PC-9 (cell line): ENCODE measurements at regions not wholly inside any gene's neighbourhood (a gene's known extent, or its start where the extent isn't known, plus 50 kb on each side); places are given as distances from the start of the nearest gene placed in this dataset.

Experiments
- BruUV-seq: library from RNA; stranded (reverse); fragments of 400-500 nt; replicated peaks from 2 replicates; lab custom pipeline; 2021; lab: Mats Ljungman, UMichigan
- CTCF ChIA-PET: fragments of 300-600 bp; sonication (Branson Sonifier 250); formaldehyde crosslinking; loops from one replicate; lab custom pipeline; 2022; ENCODE audit warnings: antibody characterized with exemption; lab: Charles Lee
- POLR2A ChIA-PET: fragments of 300-600 bp; sonication (Branson Sonifier 250); formaldehyde crosslinking; loops from one replicate; lab custom pipeline; 2022; ENCODE audit warnings: antibody characterized with exemption; ENCODE audit not compliant: unreplicated experiment; lab: Charles Lee
- DNase-seq, 2 experiments: peaks; one replicate each; pipeline versions ENCODE4 v3.0.0 to v3.0.0-alpha.2; 2015 to 2022; ENCODE audit warnings: mixed read lengths in 1 of 2
- H2AFZ ChIP-seq: fragments of 200-600 bp; sonication (generic); 2 replicates; pipeline ENCODE4 v1.8.1; 2017; ENCODE audit warnings: antibody characterized with exemption
- H3F3A ChIP-seq: fragments of 200-600 bp; sonication (generic); 2 replicates; pipeline ENCODE4 v1.8.1; 2017; ENCODE audit warnings: antibody characterized with exemption, mild to moderate bottlenecking, low read depth; ENCODE audit not compliant: insufficient read depth
- H3K27ac ChIP-seq: fragments of 200-600 bp; sonication (generic); 2 replicates; pipeline ENCODE4 v1.6.1; 2016; ENCODE audit warnings: mixed run types
- H3K27me3 ChIP-seq: fragments of 200-600 bp; sonication (generic); 2 replicates; pipeline ENCODE4 v1.6.1; 2016; ENCODE audit warnings: low read depth, mixed run types; ENCODE audit not compliant: insufficient read depth
- H3K36me3 ChIP-seq: fragments of 200-600 bp; sonication (generic); 2 replicates; pipeline ENCODE4 v1.6.1; 2016; ENCODE audit warnings: low read depth, mixed run types
- H3K4me1 ChIP-seq: fragments of 200-600 bp; sonication (generic); replicated peaks from 2 replicates; pipeline ENCODE4 v1.6.1; 2016; ENCODE audit warnings: mixed run types; ENCODE audit not compliant: insufficient read depth
- H3K4me2 ChIP-seq: fragments of 200-600 bp; sonication (generic); 2 replicates; pipeline ENCODE4 v1.6.1; 2017; ENCODE audit warnings: mixed run types
- H3K4me3 ChIP-seq: fragments of 200-600 bp; sonication (generic); 2 replicates; pipeline ENCODE4 v1.6.1; 2016; ENCODE audit warnings: mixed run types
- H3K79me2 ChIP-seq: fragments of 200-600 bp; sonication (generic); 2 replicates; pipeline ENCODE4 v1.6.1; 2017; ENCODE audit warnings: low read depth, mixed run types
- H3K9me2 ChIP-seq: fragments of 200-600 bp; sonication (generic); 2 replicates; pipeline ENCODE4 v1.8.1; 2017; ENCODE audit warnings: mild to moderate bottlenecking; ENCODE audit not compliant: insufficient read depth
- H3K9me3 ChIP-seq: fragments of 200-600 bp; sonication (generic); 2 replicates; pipeline ENCODE4 v1.8.1; 2016; ENCODE audit warnings: low read depth; ENCODE audit not compliant: insufficient read depth
- H4K20me1 ChIP-seq: fragments of 200-600 bp; sonication (generic); 2 replicates; pipeline ENCODE4 v1.8.1; 2017; ENCODE audit not compliant: insufficient read depth
- CTCF ChIP-seq: fragments of 200-600 bp; sonication (generic); conservative IDR thresholded peaks from 2 replicates; pipeline ENCODE4 v1.6.1; 2017; ENCODE audit warnings: mixed run types, antibody characterized with exemption, mild to moderate bottlenecking, moderate library complexity
- EZH2 ChIP-seq: fragments of 200-600 bp; sonication (generic); IDR thresholded peaks from 2 replicates; pipeline ENCODE4 v1.8.0; 2017; ENCODE audit warnings: antibody characterized with exemption, low read depth
- intact Hi-C: fragments of 100-400 bp; cut with micrococcal nuclease; formaldehyde crosslinking; loops from one replicate; pipeline ENCODE4 v1.10.0; 2022; ENCODE audit not compliant: unreplicated experiment

GRCh38 chr2:133836691-133837345 is 268.6 kb upstream of the NCKAP5 start:
- H3K4me3 ChIP-seq = no peak overlapping the region
- H3K4me1 ChIP-seq = no peaks in the 10 kb centered on the region
- H3K4me2 ChIP-seq = no peak overlapping the region
- BruUV-seq = no TSS peak
- intact Hi-C loops = no loop called here
- no peak for DNase-seq
- no peak for TF ChIP-seq CTCF
- TF ChIP-seq EZH2 = no peak
- H3F3A ChIP-seq = no peaks in the 10 kb centered on the region
- no peaks in the 10 kb centered on the region for H3K9me3 ChIP-seq
- H3K27me3 ChIP-seq = no peaks in the 10 kb centered on the region
- ChIA-PET CTCF (no interaction called here), POLR2A (no interaction called here)
- no peaks in the 10 kb centered on the region for H3K9me2 ChIP-seq
- H4K20me1 ChIP-seq = no peaks in the 10 kb centered on the region
- H3K36me3 ChIP-seq = no peaks in the 10 kb centered on the region
- H2AFZ ChIP-seq = no peak overlapping the region
- H3K27ac ChIP-seq = no peak overlapping the region
- no peaks in the 10 kb centered on the region for H3K79me2 ChIP-seq

GRCh38 chr2:133837441-133838094 is 269.3 kb upstream of the NCKAP5 start:
- CTCF ChIA-PET = no interaction called here
- no TSS peak for BruUV-seq

GRCh38 chr2:133838642-133839365 is 270.5 kb upstream of the NCKAP5 start:
- Histone ChIP-seq H3K9me2 (no peaks in the 10 kb centered on the region), H3K9me3 (no peaks in the 10 kb centered on the region), H3K27me3 (no peaks in the 10 kb centered on the region), H3K4me3 (no peak overlapping the region), H3K4me2 (no peak overlapping the region), H3K27ac (no peak overlapping the region), H4K20me1 (no peaks in the 10 kb centered on the region), H3K79me2 (no peaks in the 10 kb centered on the region), H2AFZ (no peak overlapping the region), H3F3A (no peaks in the 10 kb centered on the region), H3K4me1 (no peaks in the 10 kb centered on the region), H3K36me3 (no peaks in the 10 kb centered on the region)
- CTCF ChIA-PET = no interaction called here
- BruUV-seq = no TSS peak
- no peak for DNase-seq
- TF ChIP-seq CTCF (no peak), EZH2 (no peak)
- POLR2A ChIA-PET = no interaction called here
- intact Hi-C loops = no loop called here

More at GRCh38 chr2:133837441-133838094, 269.3 kb upstream of the NCKAP5 start:
- intact Hi-C loops = no loop called here
- H3K4me2 ChIP-seq = no peak overlapping the region
- H3K9me2 ChIP-seq = no peaks in the 10 kb centered on the region
- H3K27ac ChIP-seq = no peak overlapping the region
- no peaks in the 10 kb centered on the region for H3F3A ChIP-seq
- no peaks in the 10 kb centered on the region for H3K36me3 ChIP-seq
- no peaks in the 10 kb centered on the region for H4K20me1 ChIP-seq
- no peaks in the 10 kb centered on the region for H3K79me2 ChIP-seq
- no peak overlapping the region for H2AFZ ChIP-seq
- no peaks in the 10 kb centered on the region for H3K4me1 ChIP-seq
- POLR2A ChIA-PET = no interaction called here
- no peak for DNase-seq
- no peaks in the 10 kb centered on the region for H3K27me3 ChIP-seq
- H3K9me3 ChIP-seq = no peaks in the 10 kb centered on the region
- no peak for TF ChIP-seq EZH2
- H3K4me3 ChIP-seq = no peak overlapping the region
